ENCODE measurements at regions not wholly inside any gene's neighbourhood (a gene's known extent, or its start where the extent isn't known, plus 50 kb on each side); places are given as distances from the start of the nearest gene placed in this dataset.

DNA sequence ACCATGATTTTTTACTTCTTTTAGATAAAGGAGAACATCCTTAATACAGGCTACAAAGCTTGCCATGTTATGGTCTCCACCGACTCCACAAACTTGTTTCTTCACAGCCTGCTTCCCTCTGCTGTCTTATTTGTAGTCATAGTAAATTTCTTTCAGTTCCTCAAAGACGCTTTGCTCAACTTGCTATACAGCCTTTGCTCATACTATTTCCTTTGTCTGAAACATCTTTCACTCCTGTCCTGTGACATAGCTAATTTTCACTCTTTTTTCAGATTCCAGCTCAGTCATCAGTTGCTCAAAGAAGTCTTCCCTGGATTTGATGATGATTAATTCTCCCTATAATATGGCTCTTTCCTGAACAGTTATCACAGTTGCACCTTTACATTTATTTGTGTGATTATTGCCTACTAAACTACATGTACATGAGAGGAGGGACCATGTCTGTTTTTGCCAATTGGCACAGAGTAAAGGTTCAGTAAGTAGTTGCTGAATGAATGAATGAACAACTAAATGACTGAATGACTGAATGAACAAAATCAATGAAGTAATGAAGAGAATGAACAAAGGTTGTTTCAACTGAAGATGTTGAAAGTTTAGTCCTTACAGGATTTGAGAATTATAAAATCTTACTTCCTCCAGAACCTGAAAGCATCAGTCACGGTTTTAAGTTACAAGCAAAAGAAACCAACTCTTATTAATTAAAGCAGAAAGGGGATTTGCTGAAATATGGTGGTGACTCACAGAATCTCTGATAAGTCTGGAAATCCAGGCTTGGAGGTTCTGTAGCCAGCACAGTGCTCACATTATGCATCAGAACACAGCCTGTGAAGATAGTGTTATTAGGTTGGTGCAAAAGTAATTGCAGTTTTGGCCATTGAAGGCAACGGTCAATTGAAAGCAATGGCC lies 186.4 kb upstream of the FAM98A start:
- TF ChIP-seq, protein P1, sequence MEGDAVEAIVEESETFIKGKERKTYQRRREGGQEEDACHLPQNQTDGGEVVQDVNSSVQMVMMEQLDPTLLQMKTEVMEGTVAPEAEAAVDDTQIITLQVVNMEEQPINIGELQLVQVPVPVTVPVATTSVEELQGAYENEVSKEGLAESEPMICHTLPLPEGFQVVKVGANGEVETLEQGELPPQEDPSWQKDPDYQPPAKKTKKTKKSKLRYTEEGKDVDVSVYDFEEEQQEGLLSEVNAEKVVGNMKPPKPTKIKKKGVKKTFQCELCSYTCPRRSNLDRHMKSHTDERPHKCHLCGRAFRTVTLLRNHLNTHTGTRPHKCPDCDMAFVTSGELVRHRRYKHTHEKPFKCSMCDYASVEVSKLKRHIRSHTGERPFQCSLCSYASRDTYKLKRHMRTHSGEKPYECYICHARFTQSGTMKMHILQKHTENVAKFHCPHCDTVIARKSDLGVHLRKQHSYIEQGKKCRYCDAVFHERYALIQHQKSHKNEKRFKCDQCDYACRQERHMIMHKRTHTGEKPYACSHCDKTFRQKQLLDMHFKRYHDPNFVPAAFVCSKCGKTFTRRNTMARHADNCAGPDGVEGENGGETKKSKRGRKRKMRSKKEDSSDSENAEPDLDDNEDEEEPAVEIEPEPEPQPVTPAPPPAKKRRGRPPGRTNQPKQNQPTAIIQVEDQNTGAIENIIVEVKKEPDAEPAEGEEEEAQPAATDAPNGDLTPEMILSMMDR (IDR thresholded peaks at IDR 0.05), result no peak
- TF ChIP-seq POLR2A (IDR thresholded peaks at IDR 0.05), result no peak

Data from uterus (tissue), 2 donors.